ENCODE measurements at regions not wholly inside any gene's neighbourhood (a gene's known extent, or its start where the extent isn't known, plus 50 kb on each side); places are given as distances from the start of the nearest gene placed in this dataset.
A peak's percentile ranks its signal among the peaks of the same experiment; 100 is the strongest.

- no peak for DNase-seq
Observed at GRCh38 chr2:182548031-182548950, 121.5 kb upstream of the PDE1A start.

GRCh38 chr2:182550234-182550633 lies 123.4 kb upstream of the PDE1A start:
- no peak for DNase-seq

GRCh38 chr2:182552232-182552631 lies 125.4 kb upstream of the PDE1A start:
- DNase-seq, result peak in 36 of 56 donors; percentile 3 to 76 (median 30)

GRCh38 chr2:182552785-182553184 lies 125.9 kb upstream of the PDE1A start:
- DNase-seq, result peak in 2 of 56 donors; percentile 6 to 63

- no peak for DNase-seq
Observed at GRCh38 chr2:182553483-182553882, 126.6 kb upstream of the PDE1A start.

- DNase-seq, result no peak
Observed at GRCh38 chr2:182554950-182555349, 128.1 kb upstream of the PDE1A start.

GRCh38 chr2:182558564-182558963 lies 131.7 kb upstream of the PDE1A start:
- no peak for DNase-seq

GRCh38 chr2:182559623-182560022 lies 132.8 kb upstream of the PDE1A start:
- DNase-seq, result no peak

- DNase-seq, result no peak
Observed at GRCh38 chr2:182565911-182566567, 139.2 kb upstream of the PDE1A start.

GRCh38 chr2:182573553-182573952 lies 142.5 kb upstream of the DNAJC10 start:
- no peak for DNase-seq

- DNase-seq, result no peak
Observed at GRCh38 chr2:182577816-182578215, 138.2 kb upstream of the DNAJC10 start.

GRCh38 chr2:182581196-182581935 lies 134.7 kb upstream of the DNAJC10 start:
- no peak for DNase-seq

GRCh38 chr2:182584462-182584861 lies 131.6 kb upstream of the DNAJC10 start:
- no peak for DNase-seq

GRCh38 chr2:182585001-182585400 lies 131.1 kb upstream of the DNAJC10 start:
- no peak for DNase-seq

- no peak for DNase-seq
Observed at GRCh38 chr2:182585430-182585829, 130.6 kb upstream of the DNAJC10 start.

- no peak for DNase-seq
Observed at GRCh38 chr2:182586426-182586825, 129.6 kb upstream of the DNAJC10 start.

GRCh38 chr2:182587831-182588230 lies 128.2 kb upstream of the DNAJC10 start:
- no peak for DNase-seq

- DNase-seq, result no peak
Observed at GRCh38 chr2:182589121-182589520, 126.9 kb upstream of the DNAJC10 start.

- DNase-seq, result no peak
Observed at GRCh38 chr2:182591774-182592173, 124.3 kb upstream of the DNAJC10 start.

- no peak for DNase-seq
Observed at GRCh38 chr2:182592691-182593393, 123.2 kb upstream of the DNAJC10 start.

- DNase-seq, result peak in 2 of 56 donors; percentile 7 to 25
Observed at GRCh38 chr2:182593394-182593975, 122.6 kb upstream of the DNAJC10 start.

Measured in amygdala (tissue), 56 donors.